HT1080 (cell line): ENCODE measurements at regions not wholly inside any gene's neighbourhood (a gene's known extent, or its start where the extent isn't known, plus 50 kb on each side); places are given as distances from the start of the nearest gene placed in this dataset.
"Not testable (repeated sequence)": the region's sequence is repeated elsewhere in the genome, so short reads cannot be mapped to it uniquely, and the experiment has no call there.

Experiments
- DNase-seq: peaks from one replicate; pipeline ENCODE4 v3.0.0-alpha.2; 2015; ENCODE audit warnings: low read depth

- DNase-seq, result no peak
Measured at GRCh38 chrX:97850911-97851310, 967.2 kb downstream of the RPA4 start.

GRCh38 chrX:97854086-97854485, 970.4 kb downstream of the RPA4 start:
- DNase-seq, result no peak

GRCh38 chrX:97858592-97858991, 974.9 kb downstream of the RPA4 start:
- no peak for DNase-seq

GRCh38 chrX:97860226-97860625, 976.5 kb downstream of the RPA4 start:
- DNase-seq, result peak; percentile 68

- no peak for DNase-seq
Measured at GRCh38 chrX:97863261-97863660, 979.6 kb downstream of the RPA4 start.

GRCh38 chrX:97867266-97867665, 983.6 kb downstream of the RPA4 start:
- DNase-seq, result no peak

- DNase-seq, result no peak
Measured at GRCh38 chrX:97876697-97877407, 993.1 kb downstream of the RPA4 start.

- DNase-seq, result no peak
Measured at GRCh38 chrX:97882306-97882705, 998.6 kb downstream of the RPA4 start.

GRCh38 chrX:97895751-97896150, 1012.0 kb downstream of the RPA4 start:
- DNase-seq, result no peak

GRCh38 chrX:97897998-97898397, 1014.3 kb downstream of the RPA4 start:
- DNase-seq, result no peak

- DNase-seq, result no peak
Measured at GRCh38 chrX:97898798-97899197, 1015.1 kb downstream of the RPA4 start.

- DNase-seq, result no peak
Measured at GRCh38 chrX:97907791-97908190, 1024.1 kb downstream of the RPA4 start.

GRCh38 chrX:97909245-97909644, 1025.5 kb downstream of the RPA4 start:
- DNase-seq, result no peak

- not testable (repeated sequence) for DNase-seq
Measured at GRCh38 chrX:97915390-97915789, 1031.7 kb downstream of the RPA4 start.

GRCh38 chrX:97921223-97921622, 1037.5 kb downstream of the RPA4 start:
- not testable (repeated sequence) for DNase-seq

GRCh38 chrX:97931586-97931985, 1047.9 kb downstream of the RPA4 start:
- DNase-seq, result no peak

- no peak for DNase-seq
Measured at GRCh38 chrX:97936296-97936695, 1052.6 kb downstream of the RPA4 start.

GRCh38 chrX:97938706-97939105, 1055.0 kb downstream of the RPA4 start:
- no peak for DNase-seq

- DNase-seq, result no peak
Measured at GRCh38 chrX:97968376-97969163, 1084.9 kb downstream of the RPA4 start.

GRCh38 chrX:97984641-97985040, 1100.9 kb downstream of the RPA4 start:
- peak; percentile 29 for DNase-seq

GRCh38 chrX:97985096-97985495, 1101.4 kb downstream of the RPA4 start:
- DNase-seq, result no peak

- peak; percentile 1 for DNase-seq
Measured at GRCh38 chrX:97987979-97988378, 1104.3 kb downstream of the RPA4 start.

- DNase-seq, result no peak
Measured at GRCh38 chrX:97995834-97996233, 1112.1 kb downstream of the RPA4 start.
